Medulla oblongata (tissue), 1 donor: ENCODE measurements at regions not wholly inside any gene's neighbourhood (a gene's known extent, or its start where the extent isn't known, plus 50 kb on each side); places are given as distances from the start of the nearest gene placed in this dataset.
"Not testable (repeated sequence)": the region's sequence is repeated elsewhere in the genome, so short reads cannot be mapped to it uniquely, and the experiment has no call there.

Source experiments
- DNase-seq: peaks from one replicate; pipeline ENCODE4 v3.0.0-alpha.2; 2015; ENCODE audit errors: extremely low spot score

GRCh38 chr4:186775902-186776301 lies 52.2 kb upstream of the FAT1 start:
- no peak for DNase-seq

- no peak for DNase-seq
These were observed 54.5 kb upstream of the FAT1 start for GRCh38 chr4:186778134-186778533.

- no peak for DNase-seq
These were observed 56.8 kb upstream of the FAT1 start for GRCh38 chr4:186780291-186781031.

GRCh38 chr4:186781032-186781917 lies 57.6 kb upstream of the FAT1 start:
- DNase-seq, result no peak

GRCh38 chr4:186782302-186782701 lies 58.6 kb upstream of the FAT1 start:
- DNase-seq, result no peak

GRCh38 chr4:186787536-186787935 lies 63.9 kb upstream of the FAT1 start:
- no peak for DNase-seq

- no peak for DNase-seq
These were observed 66.0 kb upstream of the FAT1 start for GRCh38 chr4:186789651-186790050.

- DNase-seq, result no peak
These were observed 67.0 kb upstream of the FAT1 start for GRCh38 chr4:186790630-186791029.

GRCh38 chr4:186792728-186793366 lies 69.2 kb upstream of the FAT1 start:
- DNase-seq, result no peak

- no peak for DNase-seq
These were observed 75.4 kb upstream of the FAT1 start for GRCh38 chr4:186798951-186799659.

- no peak for DNase-seq
These were observed 81.6 kb upstream of the FAT1 start for GRCh38 chr4:186805020-186805820.

GRCh38 chr4:186805917-186806316 lies 82.3 kb upstream of the FAT1 start:
- not testable (repeated sequence) for DNase-seq

- no peak for DNase-seq
These were observed 83.2 kb upstream of the FAT1 start for GRCh38 chr4:186806679-186807421.

GRCh38 chr4:186807808-186808629 lies 84.4 kb upstream of the FAT1 start:
- no peak for DNase-seq

- no peak for DNase-seq
These were observed 85.0 kb upstream of the FAT1 start for GRCh38 chr4:186808630-186809018.

- DNase-seq, result no peak
These were observed 85.4 kb upstream of the FAT1 start for GRCh38 chr4:186809070-186809469.

GRCh38 chr4:186810613-186811150 lies 87.0 kb upstream of the FAT1 start:
- no peak for DNase-seq

GRCh38 chr4:186812592-186812991 lies 88.9 kb upstream of the FAT1 start:
- DNase-seq, result no peak

- DNase-seq, result no peak
These were observed 89.9 kb upstream of the FAT1 start for GRCh38 chr4:186813377-186814068.
